DMS 273 (cell line): ENCODE measurements at regions not wholly inside any gene's neighbourhood (a gene's known extent, or its start where the extent isn't known, plus 50 kb on each side); places are given as distances from the start of the nearest gene placed in this dataset.
A peak's percentile ranks its signal among the peaks of the same experiment; 100 is the strongest.
"Not testable (repeated sequence)": the region's sequence is repeated elsewhere in the genome, so short reads cannot be mapped to it uniquely, and the experiment has no call there.

ENCODE experiments used
- DNase-seq: peaks from one replicate; lab custom pipeline; 2025; ENCODE audit not compliant: unreplicated experiment; lab: John Stamatoyannopoulos, UW

- no peak for DNase-seq
Measured at GRCh38 chr7:8314566-8314965, 52.6 kb upstream of the ICA1 start.

- DNase-seq: no peak
Measured at GRCh38 chr7:8319115-8319514, 57.1 kb upstream of the ICA1 start.

GRCh38 chr7:8320174-8320573 lies 58.2 kb upstream of the ICA1 start:
- no peak for DNase-seq

- DNase-seq: no peak
Measured at GRCh38 chr7:8321312-8321711, 59.3 kb upstream of the ICA1 start.

GRCh38 chr7:8322667-8323066 lies 60.7 kb upstream of the ICA1 start:
- DNase-seq: no peak

GRCh38 chr7:8325067-8325466 lies 63.1 kb upstream of the ICA1 start:
- no peak for DNase-seq

GRCh38 chr7:8327199-8327598 lies 65.2 kb upstream of the ICA1 start:
- no peak for DNase-seq

- peak; percentile 15 for DNase-seq
Measured at GRCh38 chr7:8338206-8338605, 76.2 kb upstream of the ICA1 start.

- DNase-seq: no peak
Measured at GRCh38 chr7:8343556-8343955, 81.6 kb upstream of the ICA1 start.

- not testable (repeated sequence) for DNase-seq
Measured at GRCh38 chr7:8347395-8347794, 85.4 kb upstream of the ICA1 start.

- not testable (repeated sequence) for DNase-seq
Measured at GRCh38 chr7:8351654-8352053, 81.8 kb upstream of the NXPH1 start.

GRCh38 chr7:8353991-8354390 lies 79.4 kb upstream of the NXPH1 start:
- no peak for DNase-seq

- no peak for DNase-seq
Measured at GRCh38 chr7:8354503-8354902, 78.9 kb upstream of the NXPH1 start.

- no peak for DNase-seq
Measured at GRCh38 chr7:8356071-8356470, 77.3 kb upstream of the NXPH1 start.

GRCh38 chr7:8357536-8357935 lies 75.9 kb upstream of the NXPH1 start:
- DNase-seq: no peak

GRCh38 chr7:8360564-8361153 lies 72.8 kb upstream of the NXPH1 start:
- no peak for DNase-seq

GRCh38 chr7:8362723-8363369 lies 70.6 kb upstream of the NXPH1 start:
- no peak for DNase-seq

GRCh38 chr7:8363407-8364015 lies 69.9 kb upstream of the NXPH1 start:
- peak; percentile 27 for DNase-seq

- DNase-seq: peak; percentile 78
Measured at GRCh38 chr7:8365499-8366110, 67.8 kb upstream of the NXPH1 start.

GRCh38 chr7:8368007-8368406 lies 65.4 kb upstream of the NXPH1 start:
- DNase-seq: not testable (repeated sequence)

GRCh38 chr7:8371742-8372141 lies 61.7 kb upstream of the NXPH1 start:
- DNase-seq: no peak

- no peak for DNase-seq
Measured at GRCh38 chr7:8373851-8374250, 59.6 kb upstream of the NXPH1 start.
